Femur (tissue), 1 donor: ENCODE measurements at regions not wholly inside any gene's neighbourhood (a gene's known extent, or its start where the extent isn't known, plus 50 kb on each side); places are given as distances from the start of the nearest gene placed in this dataset.

Source experiments
- DNase-seq: peaks from one replicate; pipeline ENCODE4 v3.0.0-alpha.2; 2017

DNA sequence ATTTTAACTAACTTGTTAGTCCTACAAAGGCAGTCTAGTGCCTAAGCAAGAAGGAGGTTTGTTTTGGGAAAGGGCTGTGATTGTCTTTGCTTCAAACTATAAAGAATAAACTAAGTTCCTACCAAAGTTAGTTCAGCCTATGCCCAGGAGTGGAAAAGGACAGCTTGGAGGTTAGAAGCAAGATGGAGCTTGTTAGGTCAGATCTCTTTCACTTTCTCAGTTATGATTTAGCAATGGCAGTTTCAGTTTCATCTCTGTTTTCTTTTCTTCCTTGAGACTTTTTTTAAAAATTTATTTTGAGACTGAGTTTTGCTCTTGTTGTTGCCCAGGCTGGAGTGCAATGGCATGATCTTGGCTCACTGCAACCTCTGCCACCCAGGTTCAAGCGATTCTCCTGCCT is 82.9 kb upstream of the NLGN4X start:
- no peak for DNase-seq

- no peak for DNase-seq
Observed at GRCh38 chrX:6307156-6307555, 78.5 kb upstream of the NLGN4X start.

DNA sequence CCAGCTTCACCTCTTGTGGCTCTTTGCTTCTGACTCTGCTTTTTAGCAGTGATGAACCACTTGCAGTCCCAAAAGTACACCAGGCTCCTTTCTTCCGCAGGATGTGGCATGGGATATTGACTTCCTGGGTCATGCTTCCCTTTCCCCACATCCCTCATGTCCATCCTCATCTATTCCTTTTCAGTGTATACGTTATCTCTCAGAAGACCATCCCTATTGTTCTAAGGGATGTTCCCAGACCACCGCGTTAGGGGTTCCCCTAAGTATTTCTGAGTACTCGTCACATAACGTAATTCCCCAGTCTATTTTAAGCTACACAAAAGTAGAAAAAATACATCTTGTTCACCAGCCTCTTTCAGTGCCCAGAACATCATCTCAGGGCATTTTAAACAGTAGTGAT is 71.1 kb upstream of the NLGN4X start:
- DNase-seq: no peak

- DNase-seq: no peak
Observed at GRCh38 chrX:6293716-6294115, 65.0 kb upstream of the NLGN4X start.

GRCh38 chrX:6292599-6292998 is 63.9 kb upstream of the NLGN4X start:
- no peak for DNase-seq

GRCh38 chrX:6291444-6291843 is 62.8 kb upstream of the NLGN4X start:
- no peak for DNase-seq

DNA sequence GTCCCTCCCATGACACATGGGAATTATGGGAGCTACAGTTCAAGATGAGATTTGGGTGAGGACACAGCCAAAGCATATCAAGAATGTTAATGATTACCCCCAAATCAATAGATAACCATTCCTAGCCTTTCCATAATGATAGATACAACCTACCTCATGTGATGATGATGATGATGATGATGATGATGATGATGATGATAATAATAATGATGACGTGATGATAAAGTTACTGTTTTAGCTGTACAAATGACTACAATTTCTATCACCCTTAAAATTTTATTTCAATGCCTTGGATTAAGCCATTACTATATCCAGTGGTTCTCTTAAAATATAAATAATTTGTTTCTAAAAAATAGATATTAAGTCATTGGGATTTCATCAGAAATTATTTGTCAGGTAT is 55.2 kb upstream of the NLGN4X start:
- no peak for DNase-seq

GRCh38 chrX:6279277-6279909 is 50.7 kb upstream of the NLGN4X start:
- no peak for DNase-seq
